ENCODE measurements at regions not wholly inside any gene's neighbourhood (a gene's known extent, or its start where the extent isn't known, plus 50 kb on each side); places are given as distances from the start of the nearest gene placed in this dataset.

- H3K4me3 ChIP-seq (ENCODE audit: low read length): no peak overlapping the region
- TF ChIP-seq REST (IDR thresholded peaks at IDR 0.05; ENCODE audit: borderline replicate concordance) (no peak), EZH2 (IDR thresholded peaks at IDR 0.05; ENCODE audit: borderline replicate concordance, insufficient read depth, low read length, poor library complexity, severe bottlenecking) (no peak), SMC3 (conservative IDR thresholded peaks at IDR 0.05; ENCODE audit: poor library complexity) (no peak), CTCF (IDR thresholded peaks at IDR 0.05; ENCODE audit: poor library complexity, severe bottlenecking) (no peak), EP300 (conservative IDR thresholded peaks at IDR 0.05; ENCODE audit: poor library complexity, severe bottlenecking) (no peak), TAF1 (IDR thresholded peaks at IDR 0.05; ENCODE audit: low read depth) (no peak), MXI1 (conservative IDR thresholded peaks at IDR 0.05; ENCODE audit: poor library complexity, severe bottlenecking) (no peak), RAD21 (conservative IDR thresholded peaks at IDR 0.05) (no peak), POLR2AphosphoS5 (IDR thresholded peaks at IDR 0.05) (no peak)
- no peaks in the 10 kb centered on the region for H4K20me1 ChIP-seq (ENCODE audit: insufficient read depth)
- no peaks in the 10 kb centered on the region for H3K27me3 ChIP-seq (ENCODE audit: insufficient read depth, low read depth, low read length)
- no peak overlapping the region for H2AFZ ChIP-seq (ENCODE audit: low read depth, low read length)
- H3K79me2 ChIP-seq (replicated peaks; ENCODE audit: insufficient read depth, low read length): no peaks in the 10 kb centered on the region
- no peaks in the 10 kb centered on the region for H3K9me3 ChIP-seq (ENCODE audit: low read length)
- H3K27ac ChIP-seq (ENCODE audit: low read length): no peak overlapping the region
- H3K9me2 ChIP-seq (ENCODE audit: insufficient read depth, low read length): no peaks in the 10 kb centered on the region
- no peaks in the 10 kb centered on the region for H3K36me3 ChIP-seq (ENCODE audit: insufficient read depth, low read length)
- H3K4me2 ChIP-seq (ENCODE audit: low read length): no peak overlapping the region
- no peak overlapping the region for H3K9ac ChIP-seq (ENCODE audit: low read length)
- no peaks in the 10 kb centered on the region for H3F3A ChIP-seq (ENCODE audit: insufficient read depth, low read length, poor library complexity, severe bottlenecking)
These were observed 829.4 kb downstream of the EPHA7 start for GRCh38 chr6:92589996-92590395.

- Histone ChIP-seq H3K36me3 (ENCODE audit: insufficient read depth, low read length) (no peaks in the 10 kb centered on the region), H3K4me3 (ENCODE audit: low read length) (no peak overlapping the region), H4K20me1 (ENCODE audit: insufficient read depth) (no peaks in the 10 kb centered on the region), H3K9ac (ENCODE audit: low read length) (no peak overlapping the region), H3K27me3 (ENCODE audit: insufficient read depth, low read depth, low read length) (no peaks in the 10 kb centered on the region), H3K4me2 (ENCODE audit: low read length) (no peak overlapping the region), H2AFZ (ENCODE audit: low read depth, low read length) (no peak overlapping the region), H3K27ac (ENCODE audit: low read length) (no peak overlapping the region), H3K9me2 (ENCODE audit: insufficient read depth, low read length) (no peaks in the 10 kb centered on the region), H3F3A (ENCODE audit: insufficient read depth, low read length, poor library complexity, severe bottlenecking) (no peaks in the 10 kb centered on the region), H3K79me2 (replicated peaks; ENCODE audit: insufficient read depth, low read length) (no peaks in the 10 kb centered on the region), H3K9me3 (ENCODE audit: low read length) (no peaks in the 10 kb centered on the region)
- TF ChIP-seq EP300 (conservative IDR thresholded peaks at IDR 0.05; ENCODE audit: poor library complexity, severe bottlenecking): no peak
- TF ChIP-seq POLR2AphosphoS5 (IDR thresholded peaks at IDR 0.05): no peak
These were observed 831.2 kb downstream of the EPHA7 start for GRCh38 chr6:92588148-92588547.

- H3K9me2 ChIP-seq (ENCODE audit: insufficient read depth, low read length): no peaks in the 10 kb centered on the region
These were observed 831.8 kb downstream of the EPHA7 start for GRCh38 chr6:92587525-92587924.

More at GRCh38 chr6:92587525-92587924, 831.8 kb downstream of the EPHA7 start:
- no peaks in the 10 kb centered on the region for H3F3A ChIP-seq (ENCODE audit: insufficient read depth, low read length, poor library complexity, severe bottlenecking)
- H3K27ac ChIP-seq (ENCODE audit: low read length): no peak overlapping the region
- no peak overlapping the region for H3K4me3 ChIP-seq (ENCODE audit: low read length)
- no peaks in the 10 kb centered on the region for H4K20me1 ChIP-seq (ENCODE audit: insufficient read depth)
- no peak overlapping the region for H3K4me2 ChIP-seq (ENCODE audit: low read length)
- H3K36me3 ChIP-seq (ENCODE audit: insufficient read depth, low read length): no peaks in the 10 kb centered on the region
- no peak overlapping the region for H2AFZ ChIP-seq (ENCODE audit: low read depth, low read length)
- H3K9ac ChIP-seq (ENCODE audit: low read length): no peak overlapping the region
- H3K27me3 ChIP-seq (ENCODE audit: insufficient read depth, low read depth, low read length): no peaks in the 10 kb centered on the region
- H3K9me3 ChIP-seq (ENCODE audit: low read length): no peaks in the 10 kb centered on the region
- no peaks in the 10 kb centered on the region for H3K79me2 ChIP-seq (replicated peaks; ENCODE audit: insufficient read depth, low read length)
- no peak for TF ChIP-seq POLR2AphosphoS5 (IDR thresholded peaks at IDR 0.05)
- no peak for TF ChIP-seq SMC3 (conservative IDR thresholded peaks at IDR 0.05; ENCODE audit: poor library complexity)
- TF ChIP-seq EZH2 (IDR thresholded peaks at IDR 0.05; ENCODE audit: borderline replicate concordance, insufficient read depth, low read length, poor library complexity, severe bottlenecking): no peak
- no peak for TF ChIP-seq RAD21 (conservative IDR thresholded peaks at IDR 0.05)
- TF ChIP-seq MXI1 (conservative IDR thresholded peaks at IDR 0.05; ENCODE audit: poor library complexity, severe bottlenecking): no peak
- no peak for TF ChIP-seq CTCF (IDR thresholded peaks at IDR 0.05; ENCODE audit: poor library complexity, severe bottlenecking)
- no peak for TF ChIP-seq EP300 (conservative IDR thresholded peaks at IDR 0.05; ENCODE audit: poor library complexity, severe bottlenecking)
- TF ChIP-seq REST (IDR thresholded peaks at IDR 0.05; ENCODE audit: borderline replicate concordance): no peak
- no peak for TF ChIP-seq TAF1 (IDR thresholded peaks at IDR 0.05; ENCODE audit: low read depth)
